Dendritic cell treated with granulocyte-macrophage colony-stimulating factor and Interleukin-4, amounts not matched to agents 40 ng/mL and 50 ng/mL, for 4 days (primary cell): ENCODE measurements at regions not wholly inside any gene's neighbourhood (a gene's known extent, or its start where the extent isn't known, plus 50 kb on each side); places are given as distances from the start of the nearest gene placed in this dataset.

Source experiments
- H3K27ac Mint-ChIP-seq: one replicate; pipeline ENCODE4 v1.8.0; 2022; ENCODE audit warnings: mild to moderate bottlenecking, mixed read lengths
- H3K27me3 Mint-ChIP-seq: one replicate; pipeline ENCODE4 v1.8.0; 2022; ENCODE audit warnings: mild to moderate bottlenecking, mixed read lengths
- H3K36me3 Mint-ChIP-seq: one replicate; pipeline ENCODE4 v1.8.0; 2022; ENCODE audit warnings: low read depth, mixed read lengths
- H3K4me1 Mint-ChIP-seq: one replicate; pipeline ENCODE4 v1.8.0; 2022; ENCODE audit warnings: low read depth, mixed read lengths
- H3K4me3 Mint-ChIP-seq: one replicate; pipeline ENCODE4 v1.8.0; 2022; ENCODE audit warnings: mild to moderate bottlenecking, moderate library complexity, mixed read lengths
- H3K9me3 Mint-ChIP-seq: one replicate; pipeline ENCODE4 v1.8.0; 2022; ENCODE audit warnings: mixed read lengths
- intact Hi-C: fragments of 100-400 bp; cut with micrococcal nuclease; formaldehyde crosslinking; loops from one replicate; pipeline ENCODE4 v1.15.0; 2022

DNA sequence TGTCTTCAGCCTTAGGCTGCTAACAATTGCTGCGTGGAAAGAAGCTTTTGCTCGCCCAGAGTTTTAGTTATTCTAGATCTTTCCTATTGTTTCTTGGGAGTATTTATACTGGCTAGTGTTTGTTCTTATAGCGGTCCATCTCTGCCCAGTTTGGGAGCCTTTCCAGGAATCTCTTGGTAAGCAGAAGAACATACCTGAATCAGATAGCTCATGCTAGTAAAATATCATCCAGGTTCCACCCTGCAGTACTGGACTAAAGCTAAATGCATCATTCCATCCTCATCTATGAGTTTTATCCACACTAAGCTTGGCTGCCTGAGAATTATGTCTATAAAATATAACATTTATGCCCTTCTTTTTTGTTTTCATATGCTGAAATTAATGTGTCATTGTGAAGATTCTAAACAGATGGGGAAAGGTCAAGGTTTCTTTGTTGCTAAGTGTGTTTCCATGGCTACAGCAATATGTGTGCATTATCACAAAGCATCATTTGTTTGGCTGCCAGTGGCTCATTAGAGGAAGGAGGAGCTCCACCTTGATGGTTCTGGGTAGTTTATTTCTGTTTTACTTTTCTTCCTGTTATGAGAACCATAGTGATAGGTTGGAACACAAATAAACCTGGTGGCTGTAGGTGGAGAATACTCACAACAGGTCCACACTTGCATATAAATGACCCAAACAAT is 182.8 kb downstream of the PIK3C3 start:
- Mint-ChIP-seq H3K27me3 (peaks cover 2% of the 10 kb centered on the region), H3K4me3 (no peak overlapping the region), H3K9me3 (peaks cover 17% of the 10 kb centered on the region), H3K36me3 (no peaks in the 10 kb centered on the region), H3K27ac (no peak overlapping the region), H3K4me1 (no peaks in the 10 kb centered on the region)
- intact Hi-C loops = no loop called here

DNA sequence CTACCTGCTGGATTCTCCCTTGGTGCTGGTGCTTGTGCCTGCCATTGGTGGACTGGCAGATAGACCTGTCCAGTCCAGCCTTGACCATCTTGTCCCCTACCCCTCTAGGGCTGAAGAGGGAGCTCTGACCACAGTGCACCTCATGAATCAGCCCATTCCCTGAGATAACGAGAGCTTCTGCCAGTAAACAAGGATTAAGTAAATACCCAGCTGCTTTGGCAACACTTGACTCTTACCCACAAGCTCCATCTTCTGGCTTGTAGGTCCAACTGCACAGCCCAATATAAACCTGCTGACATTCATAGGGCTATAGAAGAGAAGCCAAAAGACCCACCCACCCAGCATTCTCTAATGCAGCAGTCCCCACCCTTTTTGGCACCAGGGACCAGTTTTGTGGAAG is 186.4 kb downstream of the PIK3C3 start:
- no peak overlapping the region for H3K4me3 Mint-ChIP-seq
- H3K36me3 Mint-ChIP-seq = no peaks in the 10 kb centered on the region
- H3K4me1 Mint-ChIP-seq = no peaks in the 10 kb centered on the region
- H3K27ac Mint-ChIP-seq = no peak overlapping the region
- peaks cover 17% of the 10 kb centered on the region for H3K9me3 Mint-ChIP-seq
- intact Hi-C loops = no loop called here
- peaks cover 1% of the 10 kb centered on the region for H3K27me3 Mint-ChIP-seq

DNA sequence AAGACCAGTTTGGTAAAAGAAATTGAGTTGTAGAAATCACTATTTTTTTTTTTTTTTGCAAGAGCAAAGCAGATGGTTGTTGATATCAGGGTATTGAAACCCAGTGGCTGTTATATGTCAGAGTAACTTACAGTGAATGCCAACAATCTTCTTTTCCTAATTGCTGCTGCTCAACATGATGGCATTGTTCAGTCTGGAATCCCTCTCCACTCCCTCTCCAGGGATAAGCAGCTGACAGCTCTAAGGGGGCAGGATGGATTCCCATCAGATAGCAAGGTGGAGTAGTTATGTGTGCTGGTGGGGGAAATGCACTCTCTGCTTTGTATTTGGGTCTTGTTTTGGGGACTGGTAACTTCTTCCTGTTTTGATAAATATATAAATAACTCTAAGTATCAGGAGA is 200.0 kb downstream of the PIK3C3 start:
- no peak overlapping the region for H3K4me3 Mint-ChIP-seq
- intact Hi-C loops = no loop called here
- H3K27me3 Mint-ChIP-seq = no peaks in the 10 kb centered on the region
- H3K9me3 Mint-ChIP-seq = no peaks in the 10 kb centered on the region
- no peak overlapping the region for H3K27ac Mint-ChIP-seq
- no peaks in the 10 kb centered on the region for H3K4me1 Mint-ChIP-seq
- H3K36me3 Mint-ChIP-seq = no peaks in the 10 kb centered on the region

DNA sequence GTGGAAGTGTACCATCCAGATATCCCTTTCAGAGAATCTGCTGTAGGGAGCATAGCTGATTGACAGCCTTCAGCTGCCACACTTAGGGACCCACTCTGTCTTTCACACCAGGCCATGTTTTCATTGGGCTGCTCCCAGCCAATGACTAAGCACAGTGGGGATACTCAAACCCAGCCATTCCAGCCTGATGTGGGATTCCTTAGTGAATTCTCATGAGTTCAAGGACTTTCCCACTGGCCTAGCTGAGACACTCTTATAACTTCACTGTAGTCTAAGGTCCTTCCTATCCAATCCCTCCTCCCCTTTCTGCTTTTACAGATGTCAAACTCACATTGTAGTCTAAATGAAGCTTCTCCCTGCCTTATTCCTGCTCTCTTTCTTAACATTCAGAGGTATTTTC is 201.2 kb downstream of the PIK3C3 start:
- Mint-ChIP-seq H3K36me3 (no peaks in the 10 kb centered on the region), H3K4me3 (no peak overlapping the region), H3K9me3 (no peaks in the 10 kb centered on the region), H3K4me1 (no peaks in the 10 kb centered on the region), H3K27me3 (no peaks in the 10 kb centered on the region), H3K27ac (no peak overlapping the region)
- intact Hi-C loops = no loop called here

DNA sequence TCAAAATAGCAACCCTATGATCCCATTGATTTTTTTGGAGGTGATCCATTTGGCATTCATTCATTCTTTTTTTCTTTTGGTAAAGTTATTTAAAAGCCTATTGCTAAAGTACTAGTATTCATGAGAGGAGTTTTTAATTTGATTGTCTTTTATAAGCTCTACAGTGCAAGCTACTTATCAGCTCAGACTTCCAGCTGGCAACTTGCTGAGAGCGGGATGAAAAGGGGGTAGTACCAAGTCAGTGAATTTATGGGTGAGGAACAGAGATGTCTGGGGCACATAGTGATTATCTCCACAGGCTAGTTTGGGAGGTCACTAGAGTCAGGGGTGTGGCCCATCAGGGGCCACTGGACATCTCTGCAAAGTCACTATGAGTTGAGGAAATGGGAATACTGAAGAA is 202.4 kb downstream of the PIK3C3 start:
- Mint-ChIP-seq H3K9me3 (no peaks in the 10 kb centered on the region), H3K4me3 (no peak overlapping the region), H3K27me3 (no peaks in the 10 kb centered on the region), H3K27ac (no peak overlapping the region), H3K4me1 (no peaks in the 10 kb centered on the region), H3K36me3 (no peaks in the 10 kb centered on the region)
- intact Hi-C loops = no loop called here

DNA sequence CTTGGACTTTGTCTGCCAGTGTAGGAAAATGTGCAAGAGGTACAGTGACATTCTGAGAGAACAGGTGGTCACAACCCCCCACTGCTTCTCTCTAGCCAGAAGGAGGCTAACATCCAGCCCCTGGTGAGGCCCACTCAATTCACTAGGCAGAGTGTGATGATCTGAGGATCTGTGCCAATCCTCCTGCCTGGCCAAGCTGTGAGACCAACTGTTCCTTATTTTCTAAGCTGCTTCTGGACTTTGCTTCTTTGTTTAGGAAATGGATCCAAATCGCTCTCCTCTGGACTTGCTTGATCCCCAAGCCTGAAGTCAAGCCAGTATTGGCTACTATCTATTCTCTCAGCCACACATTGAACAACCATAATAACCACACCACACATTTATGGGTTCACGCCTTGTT is 202.8 kb downstream of the PIK3C3 start:
- Mint-ChIP-seq H3K4me3 (no peak overlapping the region), H3K27me3 (no peaks in the 10 kb centered on the region)
- intact Hi-C loops = no loop called here

DNA sequence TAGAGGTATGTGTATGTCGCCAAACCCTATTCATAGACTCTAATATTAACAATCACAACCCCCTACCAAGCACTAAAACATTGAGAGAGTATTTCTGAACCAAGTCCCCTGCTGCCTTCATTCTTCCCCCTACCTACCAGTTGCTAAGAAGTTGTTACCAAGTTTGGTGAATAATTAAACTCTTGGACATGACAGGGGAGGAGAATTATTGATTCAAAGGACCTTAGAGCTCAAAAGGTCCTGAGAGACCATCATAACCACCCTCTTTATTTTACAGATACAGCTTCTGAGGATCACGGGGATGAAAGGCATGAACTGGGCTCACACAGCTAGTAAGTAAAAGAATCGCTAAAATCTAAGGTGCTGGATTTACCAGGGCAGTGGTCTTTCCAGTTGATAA is 204.1 kb downstream of the PIK3C3 start:
- H3K4me3 Mint-ChIP-seq = no peak overlapping the region
- H3K27me3 Mint-ChIP-seq = no peaks in the 10 kb centered on the region
- intact Hi-C loops = no loop called here
- H3K36me3 Mint-ChIP-seq = no peaks in the 10 kb centered on the region
- no peak overlapping the region for H3K27ac Mint-ChIP-seq
- no peaks in the 10 kb centered on the region for H3K4me1 Mint-ChIP-seq
- no peaks in the 10 kb centered on the region for H3K9me3 Mint-ChIP-seq

More for the DNA sequence above, 202.8 kb downstream of the PIK3C3 start:
- no peaks in the 10 kb centered on the region for H3K36me3 Mint-ChIP-seq
- H3K27ac Mint-ChIP-seq = no peak overlapping the region
- no peaks in the 10 kb centered on the region for H3K9me3 Mint-ChIP-seq
- no peaks in the 10 kb centered on the region for H3K4me1 Mint-ChIP-seq

DNA sequence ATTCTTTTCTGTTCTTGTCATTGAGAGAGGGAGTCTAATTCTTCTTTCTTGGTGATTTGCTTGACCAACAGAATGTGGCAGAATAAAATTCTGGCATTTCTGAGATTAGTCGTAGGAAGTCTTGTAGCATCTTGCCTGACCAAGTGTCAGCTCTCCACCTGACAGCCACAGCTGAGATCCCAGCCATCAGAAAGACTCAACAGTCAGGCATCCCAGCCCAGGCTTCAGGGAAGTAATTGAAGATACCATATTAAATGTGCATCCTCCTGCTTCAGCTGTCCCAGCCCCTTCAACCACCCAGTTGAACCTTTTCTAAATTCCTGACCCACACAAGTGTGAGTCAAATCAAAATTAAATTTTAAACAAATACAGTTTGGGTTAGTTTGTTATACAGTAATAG is 208.3 kb downstream of the PIK3C3 start:
- H3K36me3 Mint-ChIP-seq = no peaks in the 10 kb centered on the region
- H3K27ac Mint-ChIP-seq = no peak overlapping the region
- H3K27me3 Mint-ChIP-seq = no peaks in the 10 kb centered on the region
- H3K4me1 Mint-ChIP-seq = no peaks in the 10 kb centered on the region
- intact Hi-C loops = no loop called here
- no peak overlapping the region for H3K4me3 Mint-ChIP-seq
- no peaks in the 10 kb centered on the region for H3K9me3 Mint-ChIP-seq

DNA sequence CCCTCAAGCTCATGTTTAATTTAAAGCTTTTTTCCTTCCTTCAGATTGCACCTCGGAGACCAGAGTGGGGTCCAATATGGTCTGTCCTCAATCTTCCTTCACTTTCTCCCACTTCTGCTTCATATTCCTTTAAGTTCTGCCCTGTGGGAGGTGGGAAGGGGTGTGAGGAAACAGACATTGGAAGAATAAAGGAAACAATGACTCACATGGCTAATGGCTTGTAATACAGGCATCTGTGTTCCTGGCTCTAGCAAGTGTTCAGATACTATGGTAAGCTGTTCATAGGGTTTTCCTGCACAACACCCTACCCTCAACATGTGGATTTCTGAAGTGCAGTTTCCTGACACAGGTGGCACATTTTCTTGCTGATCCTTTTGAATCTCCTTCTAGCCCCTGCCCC is 209.5 kb downstream of the PIK3C3 start:
- no peak overlapping the region for H3K4me3 Mint-ChIP-seq
- H3K4me1 Mint-ChIP-seq = no peaks in the 10 kb centered on the region
- intact Hi-C loops = no loop called here
- no peak overlapping the region for H3K27ac Mint-ChIP-seq
- no peaks in the 10 kb centered on the region for H3K27me3 Mint-ChIP-seq
- no peaks in the 10 kb centered on the region for H3K36me3 Mint-ChIP-seq
- H3K9me3 Mint-ChIP-seq = no peaks in the 10 kb centered on the region

DNA sequence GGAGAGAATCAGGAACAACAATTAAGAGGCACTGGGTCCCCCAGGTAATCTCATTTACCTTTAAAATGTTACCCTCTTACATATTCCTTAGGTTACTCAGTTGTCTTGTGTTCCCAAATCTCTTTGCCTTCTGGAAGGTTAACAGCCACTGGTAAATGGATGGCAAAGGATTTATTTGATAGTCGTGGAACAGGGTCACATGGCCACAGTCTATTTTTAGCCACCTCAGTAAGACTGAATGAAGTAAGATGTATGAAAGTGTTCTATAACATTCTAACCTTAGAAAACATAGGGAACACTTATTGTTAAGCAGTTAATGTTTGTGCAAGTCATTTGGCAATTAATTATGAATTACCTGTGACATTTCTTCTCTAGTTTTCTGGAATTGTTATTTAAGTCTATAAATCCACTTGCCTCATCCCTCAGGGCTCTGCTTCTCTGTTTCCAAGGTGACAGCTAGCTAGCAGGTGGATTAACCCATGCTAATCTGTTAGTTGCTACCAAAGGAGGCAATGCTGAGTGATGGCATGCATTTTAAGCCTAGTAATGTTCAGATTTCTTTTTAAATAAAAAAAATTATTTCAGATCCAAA is 211.0 kb downstream of the PIK3C3 start:
- Mint-ChIP-seq H3K27me3 (no peaks in the 10 kb centered on the region), H3K4me3 (no peak overlapping the region), H3K27ac (no peak overlapping the region), H3K9me3 (no peaks in the 10 kb centered on the region), H3K36me3 (no peaks in the 10 kb centered on the region), H3K4me1 (no peaks in the 10 kb centered on the region)
- intact Hi-C loops = no loop called here

DNA sequence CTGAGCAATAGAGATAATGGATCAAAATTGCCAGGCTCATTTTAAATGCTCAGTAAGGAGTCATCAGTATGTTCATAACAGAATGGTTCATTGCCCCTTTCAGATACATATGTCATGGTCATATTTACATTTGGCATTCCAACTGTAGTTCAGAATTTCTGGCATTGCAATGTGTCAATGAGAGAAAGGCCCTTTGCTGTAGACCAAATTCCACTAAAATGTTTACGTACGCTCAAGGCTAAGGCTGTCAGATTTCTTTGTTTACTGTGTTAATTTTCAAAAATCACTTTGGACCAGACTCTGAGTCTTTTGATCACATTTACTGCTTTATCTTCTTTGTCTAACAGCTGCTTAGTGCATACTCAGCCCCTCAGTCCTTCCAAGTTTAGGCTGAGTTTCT is 213.5 kb downstream of the PIK3C3 start:
- intact Hi-C loops = no loop called here
- Mint-ChIP-seq H3K9me3 (no peaks in the 10 kb centered on the region), H3K4me1 (no peaks in the 10 kb centered on the region), H3K27ac (no peak overlapping the region), H3K27me3 (no peaks in the 10 kb centered on the region), H3K36me3 (no peaks in the 10 kb centered on the region), H3K4me3 (no peak overlapping the region)

DNA sequence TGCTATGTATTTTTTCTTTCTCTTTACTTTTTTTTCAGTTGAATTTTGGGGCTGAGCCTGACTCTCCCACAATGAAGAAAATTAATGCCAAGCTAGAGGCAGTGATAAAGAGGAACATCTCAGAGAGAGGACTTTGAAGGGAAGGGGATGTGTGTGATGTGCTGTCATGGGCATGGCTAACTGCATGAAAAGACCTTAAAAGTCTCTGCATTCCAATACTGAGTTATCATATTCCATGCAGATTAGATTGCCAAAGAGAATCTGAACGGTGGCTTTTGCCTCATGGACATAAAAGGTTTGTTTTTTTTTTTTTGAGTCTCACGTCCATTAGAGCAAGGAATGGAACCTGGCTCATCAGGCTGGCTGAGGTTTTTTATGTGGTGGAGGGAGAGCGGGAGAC is 213.9 kb downstream of the PIK3C3 start:
- Mint-ChIP-seq H3K4me3 (no peak overlapping the region), H3K36me3 (no peaks in the 10 kb centered on the region), H3K27ac (no peak overlapping the region), H3K27me3 (no peaks in the 10 kb centered on the region), H3K4me1 (no peaks in the 10 kb centered on the region), H3K9me3 (no peaks in the 10 kb centered on the region)
- intact Hi-C loops = no loop called here

DNA sequence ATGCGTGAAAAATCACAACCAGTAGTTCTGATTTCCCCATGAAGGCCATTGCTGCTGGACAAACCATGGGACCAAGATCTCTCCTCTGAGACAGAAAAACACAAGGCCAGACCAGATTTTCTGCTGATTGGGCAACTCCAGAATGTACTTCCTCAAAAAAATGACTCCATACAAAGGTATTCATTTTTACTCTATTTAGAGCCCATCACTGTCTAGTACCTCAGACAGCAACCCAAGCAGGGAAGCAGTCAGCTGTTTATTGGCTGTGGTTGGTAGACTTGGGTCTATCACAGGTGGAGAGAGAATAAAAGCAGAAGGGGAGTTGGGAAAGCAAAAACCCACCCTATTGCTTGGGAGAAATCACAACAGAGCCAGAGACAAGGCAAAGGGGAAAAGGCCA is 219.9 kb downstream of the PIK3C3 start:
- Mint-ChIP-seq H3K27me3 (no peaks in the 10 kb centered on the region), H3K4me3 (no peak overlapping the region), H3K4me1 (no peaks in the 10 kb centered on the region), H3K9me3 (no peaks in the 10 kb centered on the region), H3K27ac (no peak overlapping the region), H3K36me3 (no peaks in the 10 kb centered on the region)
- intact Hi-C loops = no loop called here

DNA sequence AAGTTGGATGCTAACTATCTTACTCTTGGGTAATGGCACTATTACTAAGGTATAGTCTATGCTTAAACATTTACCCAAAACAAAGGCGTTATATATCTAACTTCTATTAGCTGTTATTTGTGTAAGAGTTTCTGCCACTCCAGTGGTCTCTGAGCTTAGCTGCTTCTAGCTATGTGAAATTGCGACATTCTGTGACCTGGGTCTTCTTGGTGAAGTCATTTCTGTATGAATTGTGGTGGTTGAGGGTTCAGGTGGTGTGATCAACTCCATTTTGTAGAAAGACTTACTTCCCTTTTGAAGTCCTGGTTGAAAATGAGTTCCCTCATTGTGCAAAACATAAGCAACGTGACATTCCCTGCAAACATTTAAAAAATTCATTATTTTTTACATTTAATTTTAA is 221.6 kb downstream of the PIK3C3 start:
- Mint-ChIP-seq H3K4me1 (no peaks in the 10 kb centered on the region), H3K27me3 (no peaks in the 10 kb centered on the region), H3K27ac (no peak overlapping the region), H3K4me3 (no peak overlapping the region), H3K9me3 (no peaks in the 10 kb centered on the region), H3K36me3 (no peaks in the 10 kb centered on the region)
- intact Hi-C loops = no loop called here

DNA sequence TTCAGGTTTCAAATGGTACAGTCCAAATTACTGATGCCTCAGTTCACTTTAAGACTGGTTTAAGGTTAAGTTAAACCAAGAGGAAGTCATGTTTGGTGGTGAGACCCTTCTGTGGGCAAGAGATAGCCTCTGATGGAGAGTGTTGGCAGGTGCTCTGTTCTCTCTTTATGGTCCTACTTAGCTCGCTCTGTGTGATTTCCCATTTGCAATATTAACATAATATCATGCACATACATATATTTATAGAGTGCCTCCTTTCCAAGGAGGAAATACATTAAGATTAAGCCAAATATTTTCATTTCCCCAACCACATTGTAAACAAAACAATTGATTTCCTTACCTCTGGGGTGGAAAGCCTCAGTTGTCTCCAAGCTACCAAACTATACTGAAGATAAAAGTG is 222.4 kb downstream of the PIK3C3 start:
- Mint-ChIP-seq H3K4me1 (no peaks in the 10 kb centered on the region), H3K36me3 (no peaks in the 10 kb centered on the region), H3K27ac (no peak overlapping the region), H3K9me3 (no peaks in the 10 kb centered on the region), H3K4me3 (no peak overlapping the region), H3K27me3 (no peaks in the 10 kb centered on the region)
- intact Hi-C loops = no loop called here
